K562 (cell line): ENCODE measurements at regions not wholly inside any gene's neighbourhood (a gene's known extent, or its start where the extent isn't known, plus 50 kb on each side); places are given as distances from the start of the nearest gene placed in this dataset.

Experiments used
- ATF1 ChIP-seq, 2 experiments: fragments of 450-650 bp in 1 of 2; IDR thresholded peaks; 2 replicates each; pipeline ENCODE4 v1.6.1; 2016; ENCODE audit warnings: missing compliant biosample characterization in 1 of 2, missing genetic modification characterization in 1 of 2
- BRCA1 ChIP-seq, 2 experiments: fragments of 450-650 bp in 1 of 2; sonication (generic) in 1 of 2; formaldehyde crosslinking in 1 of 2; IDR thresholded peaks; 2 replicates each; pipeline versions ENCODE4 v1.5.0 to v1.6.1; 2017 to 2020; ENCODE audit warnings: mild to moderate bottlenecking in 1 of 2, missing genetic modification reagents in 1 of 2
- CEBPB ChIP-seq: fragments of 450-650 bp; IDR thresholded peaks from 2 replicates; pipeline ENCODE4 v1.6.1; 2016; ENCODE audit warnings: missing genetic modification characterization, missing compliant biosample characterization
- MTA3 ChIP-seq: fragments of 450-650 bp; formaldehyde crosslinking; IDR thresholded peaks from 2 replicates; pipeline ENCODE4 v1.6.1; 2017; ENCODE audit warnings: mild to moderate bottlenecking, borderline replicate concordance
- NR3C1 ChIP-seq: sonication (generic); formaldehyde crosslinking; IDR thresholded peaks from 2 replicates; pipeline ENCODE4 v1.8.1; 2022; ENCODE audit warnings: missing genetic modification reagents
- POLR2A ChIP-seq: fragments of 450-650 bp; conservative IDR thresholded peaks from 2 replicates; pipeline ENCODE4 v1.6.1; 2016
- PPARD ChIP-seq: fragments of 250-450 bp; sonication (Bioruptor Pico); IDR thresholded peaks from 2 replicates; pipeline ENCODE4 v1.8.0; 2022; ENCODE audit warnings: inconsistent platforms, mild to moderate bottlenecking, moderate library complexity
- RNF2 ChIP-seq: sonication (generic); IDR thresholded peaks from 2 replicates; pipeline ENCODE4 v1.6.1; 2016
- SMAD3 ChIP-seq: fragments of 450-650 bp; formaldehyde crosslinking; conservative IDR thresholded peaks from 2 replicates; pipeline ENCODE4 v1.4.0; 2020; ENCODE audit warnings: mild to moderate bottlenecking
- TF ChIP-seq, protein P1 (sequence below): sonication (generic); formaldehyde crosslinking; IDR thresholded peaks from 2 replicates; pipeline ENCODE4 v1.9.0; 2022; ENCODE audit warnings: mild to moderate bottlenecking, missing genetic modification reagents
- TF ChIP-seq, protein P2 (sequence below): sonication (generic); formaldehyde crosslinking; IDR thresholded peaks from 2 replicates; pipeline ENCODE4 v1.8.0; 2022; ENCODE audit warnings: mild to moderate bottlenecking, low read depth, missing genetic modification reagents
- TF ChIP-seq, protein P3 (sequence below), 3 experiments: IDR thresholded peaks in 2 of 3; conservative IDR thresholded peaks in 1 of 3; 2 replicates each; pipeline ENCODE4 v1.5.1; 2011 to 2012; ENCODE audit warnings: low read length in 3 of 3, mild to moderate bottlenecking in 3 of 3, control low read depth in 2 of 3, improper control_type of control experiment in 1 of 3, inconsistent platforms in 1 of 3, low read depth in 1 of 3, mixed read lengths in 1 of 3, moderate library complexity in 1 of 3; ENCODE audit not compliant: insufficient read depth in 2 of 3

DNA sequence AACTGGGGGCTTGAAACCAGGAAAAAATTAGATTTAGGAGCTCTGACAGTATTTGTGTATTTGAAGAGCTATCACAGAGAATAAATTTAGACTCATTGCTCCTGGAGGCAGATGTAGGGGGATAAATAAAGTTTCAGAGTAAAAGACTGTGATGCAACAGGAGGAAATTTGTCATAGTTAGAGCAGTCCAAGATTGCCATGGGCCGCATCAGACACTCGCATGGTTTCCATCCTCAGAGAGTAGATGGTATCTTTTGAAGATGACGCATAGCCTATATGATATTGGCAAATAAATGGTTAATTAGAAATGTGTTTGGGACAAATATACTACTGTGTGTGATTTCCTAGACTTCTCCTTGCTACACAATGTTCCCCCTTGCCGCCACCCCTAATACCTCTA, 170.5 kb downstream of the FTCDNL1 start:
- TF ChIP-seq MTA3 (no peak), CEBPB (no peak), RNF2 (no peak), SMAD3 (CRISPR knock-in tag) (no peak), NR3C1 (CRISPR knock-in tag) (no peak), POLR2A (no peak), ATF1 (CRISPR knock-in tag; IDR thresholded peaks at IDR 0.05) (no peak), ATF1 (tag; IDR thresholded peaks at IDR 0.05) (no peak), BRCA1 (IDR thresholded peaks at IDR 0.05) (no peak), BRCA1 (CRISPR knock-in tag; IDR thresholded peaks at IDR 0.05) (no peak), PPARD (CRISPR knock-in tag) (no peak)
- TF ChIP-seq, protein P1, sequence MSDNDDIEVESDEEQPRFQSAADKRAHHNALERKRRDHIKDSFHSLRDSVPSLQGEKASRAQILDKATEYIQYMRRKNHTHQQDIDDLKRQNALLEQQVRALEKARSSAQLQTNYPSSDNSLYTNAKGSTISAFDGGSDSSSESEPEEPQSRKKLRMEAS (CRISPR knock-in tag), result no peak
- TF ChIP-seq, protein P2, sequence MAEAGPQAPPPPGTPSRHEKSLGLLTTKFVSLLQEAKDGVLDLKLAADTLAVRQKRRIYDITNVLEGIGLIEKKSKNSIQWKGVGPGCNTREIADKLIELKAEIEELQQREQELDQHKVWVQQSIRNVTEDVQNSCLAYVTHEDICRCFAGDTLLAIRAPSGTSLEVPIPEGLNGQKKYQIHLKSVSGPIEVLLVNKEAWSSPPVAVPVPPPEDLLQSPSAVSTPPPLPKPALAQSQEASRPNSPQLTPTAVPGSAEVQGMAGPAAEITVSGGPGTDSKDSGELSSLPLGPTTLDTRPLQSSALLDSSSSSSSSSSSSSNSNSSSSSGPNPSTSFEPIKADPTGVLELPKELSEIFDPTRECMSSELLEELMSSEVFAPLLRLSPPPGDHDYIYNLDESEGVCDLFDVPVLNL (CRISPR knock-in tag), result no peak
- TF ChIP-seq, protein P3, sequence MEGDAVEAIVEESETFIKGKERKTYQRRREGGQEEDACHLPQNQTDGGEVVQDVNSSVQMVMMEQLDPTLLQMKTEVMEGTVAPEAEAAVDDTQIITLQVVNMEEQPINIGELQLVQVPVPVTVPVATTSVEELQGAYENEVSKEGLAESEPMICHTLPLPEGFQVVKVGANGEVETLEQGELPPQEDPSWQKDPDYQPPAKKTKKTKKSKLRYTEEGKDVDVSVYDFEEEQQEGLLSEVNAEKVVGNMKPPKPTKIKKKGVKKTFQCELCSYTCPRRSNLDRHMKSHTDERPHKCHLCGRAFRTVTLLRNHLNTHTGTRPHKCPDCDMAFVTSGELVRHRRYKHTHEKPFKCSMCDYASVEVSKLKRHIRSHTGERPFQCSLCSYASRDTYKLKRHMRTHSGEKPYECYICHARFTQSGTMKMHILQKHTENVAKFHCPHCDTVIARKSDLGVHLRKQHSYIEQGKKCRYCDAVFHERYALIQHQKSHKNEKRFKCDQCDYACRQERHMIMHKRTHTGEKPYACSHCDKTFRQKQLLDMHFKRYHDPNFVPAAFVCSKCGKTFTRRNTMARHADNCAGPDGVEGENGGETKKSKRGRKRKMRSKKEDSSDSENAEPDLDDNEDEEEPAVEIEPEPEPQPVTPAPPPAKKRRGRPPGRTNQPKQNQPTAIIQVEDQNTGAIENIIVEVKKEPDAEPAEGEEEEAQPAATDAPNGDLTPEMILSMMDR (IDR thresholded peaks at IDR 0.05 in 2 of 3, conservative IDR thresholded peaks at IDR 0.05 in 1 of 3; ENCODE audit: insufficient read depth in 2 of 3, low read depth in 1 of 3, low read length in 3 of 3), result no peak
